ENCODE measurements at regions not wholly inside any gene's neighbourhood (a gene's known extent, or its start where the extent isn't known, plus 50 kb on each side); places are given as distances from the start of the nearest gene placed in this dataset.

DNA sequence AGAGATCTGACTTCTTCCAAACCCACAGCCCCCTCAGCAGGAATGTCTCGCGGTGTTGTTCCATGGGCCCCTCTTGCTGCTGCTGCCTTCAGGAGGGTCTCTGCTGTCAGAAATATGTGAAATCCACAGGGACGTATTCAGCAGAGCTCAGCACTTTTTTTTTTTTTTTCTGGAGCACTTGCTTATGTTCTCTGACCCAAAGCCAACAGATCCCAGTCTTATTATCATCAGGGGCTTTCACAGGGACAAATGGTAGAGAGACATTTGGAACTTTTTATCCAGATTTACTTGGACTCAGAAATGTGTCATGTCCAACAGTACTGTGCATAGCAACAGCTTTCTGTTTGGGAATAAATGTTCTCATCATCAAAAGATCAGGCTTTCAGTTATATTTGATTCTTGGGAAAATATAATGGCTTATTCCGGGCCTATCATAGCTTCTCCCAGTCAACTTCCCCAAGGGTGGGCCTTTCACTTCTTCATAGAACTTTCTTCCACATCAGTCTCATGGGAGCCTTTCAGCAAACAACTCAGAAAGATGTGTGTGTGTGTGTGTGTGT lies 332.7 kb downstream of the ZNF536 start:
- no peak overlapping the region for H2AFZ ChIP-seq
- no peaks in the 10 kb centered on the region for H4K20me1 ChIP-seq (replicated peaks; ENCODE audit: insufficient read depth)
- Mint-ChIP-seq H3K4me3 (no peak overlapping the region), H3K27me3 (ENCODE audit: insufficient read depth, low read depth, poor library complexity) (peaks cover 1% of the 10 kb centered on the region), H3K27ac (no peak overlapping the region), H3K4me1 (no peaks in the 10 kb centered on the region), H3K9me3 (no peaks in the 10 kb centered on the region), H3K36me3 (ENCODE audit: low read depth) (no peaks in the 10 kb centered on the region)
- no peak overlapping the region for H3K4me3 ChIP-seq
- DNase-seq (ENCODE audit: low spot score) (no peak), ATAC-seq (no peak)
- H3K4me1 ChIP-seq (ENCODE audit: insufficient read depth) = no peaks in the 10 kb centered on the region
- no peaks in the 10 kb centered on the region for H3K36me3 ChIP-seq (ENCODE audit: insufficient read depth)
- no peaks in the 10 kb centered on the region for H3K27me3 ChIP-seq (ENCODE audit: insufficient read depth)
- no peak overlapping the region for H3K4me2 ChIP-seq
- TF ChIP-seq POLR2AphosphoS5 (IDR thresholded peaks at IDR 0.05; ENCODE audit: low read depth) (no peak), ZNF331 (CRISPR knock-in tag; IDR thresholded peaks at IDR 0.05; ENCODE audit: low read depth) (no peak), STAT1 (IDR thresholded peaks at IDR 0.05; ENCODE audit: unreplicated experiment) (no peak), EZH2 (IDR thresholded peaks at IDR 0.05; ENCODE audit: low read depth, unreplicated experiment) (no peak), JUNB (IDR thresholded peaks at IDR 0.05; ENCODE audit: unreplicated experiment) (no peak), ZNF114 (CRISPR knock-in tag; IDR thresholded peaks at IDR 0.05) (no peak), NANOG (IDR thresholded peaks at IDR 0.05; ENCODE audit: borderline replicate concordance) (no peak), REST (IDR thresholded peaks at IDR 0.05; ENCODE audit: unreplicated experiment) (no peak), CTCF (conservative IDR thresholded peaks at IDR 0.05; ENCODE audit: low read depth in 2 of 2) (no peak), ETS1 (IDR thresholded peaks at IDR 0.05) (no peak), CREB1 (CRISPR knock-in tag; IDR thresholded peaks at IDR 0.05; ENCODE audit: low read depth) (no peak), EZH2phosphoT487 (IDR thresholded peaks at IDR 0.05; ENCODE audit: unreplicated experiment) (no peak)
- TF ChIP-seq, protein P1, sequence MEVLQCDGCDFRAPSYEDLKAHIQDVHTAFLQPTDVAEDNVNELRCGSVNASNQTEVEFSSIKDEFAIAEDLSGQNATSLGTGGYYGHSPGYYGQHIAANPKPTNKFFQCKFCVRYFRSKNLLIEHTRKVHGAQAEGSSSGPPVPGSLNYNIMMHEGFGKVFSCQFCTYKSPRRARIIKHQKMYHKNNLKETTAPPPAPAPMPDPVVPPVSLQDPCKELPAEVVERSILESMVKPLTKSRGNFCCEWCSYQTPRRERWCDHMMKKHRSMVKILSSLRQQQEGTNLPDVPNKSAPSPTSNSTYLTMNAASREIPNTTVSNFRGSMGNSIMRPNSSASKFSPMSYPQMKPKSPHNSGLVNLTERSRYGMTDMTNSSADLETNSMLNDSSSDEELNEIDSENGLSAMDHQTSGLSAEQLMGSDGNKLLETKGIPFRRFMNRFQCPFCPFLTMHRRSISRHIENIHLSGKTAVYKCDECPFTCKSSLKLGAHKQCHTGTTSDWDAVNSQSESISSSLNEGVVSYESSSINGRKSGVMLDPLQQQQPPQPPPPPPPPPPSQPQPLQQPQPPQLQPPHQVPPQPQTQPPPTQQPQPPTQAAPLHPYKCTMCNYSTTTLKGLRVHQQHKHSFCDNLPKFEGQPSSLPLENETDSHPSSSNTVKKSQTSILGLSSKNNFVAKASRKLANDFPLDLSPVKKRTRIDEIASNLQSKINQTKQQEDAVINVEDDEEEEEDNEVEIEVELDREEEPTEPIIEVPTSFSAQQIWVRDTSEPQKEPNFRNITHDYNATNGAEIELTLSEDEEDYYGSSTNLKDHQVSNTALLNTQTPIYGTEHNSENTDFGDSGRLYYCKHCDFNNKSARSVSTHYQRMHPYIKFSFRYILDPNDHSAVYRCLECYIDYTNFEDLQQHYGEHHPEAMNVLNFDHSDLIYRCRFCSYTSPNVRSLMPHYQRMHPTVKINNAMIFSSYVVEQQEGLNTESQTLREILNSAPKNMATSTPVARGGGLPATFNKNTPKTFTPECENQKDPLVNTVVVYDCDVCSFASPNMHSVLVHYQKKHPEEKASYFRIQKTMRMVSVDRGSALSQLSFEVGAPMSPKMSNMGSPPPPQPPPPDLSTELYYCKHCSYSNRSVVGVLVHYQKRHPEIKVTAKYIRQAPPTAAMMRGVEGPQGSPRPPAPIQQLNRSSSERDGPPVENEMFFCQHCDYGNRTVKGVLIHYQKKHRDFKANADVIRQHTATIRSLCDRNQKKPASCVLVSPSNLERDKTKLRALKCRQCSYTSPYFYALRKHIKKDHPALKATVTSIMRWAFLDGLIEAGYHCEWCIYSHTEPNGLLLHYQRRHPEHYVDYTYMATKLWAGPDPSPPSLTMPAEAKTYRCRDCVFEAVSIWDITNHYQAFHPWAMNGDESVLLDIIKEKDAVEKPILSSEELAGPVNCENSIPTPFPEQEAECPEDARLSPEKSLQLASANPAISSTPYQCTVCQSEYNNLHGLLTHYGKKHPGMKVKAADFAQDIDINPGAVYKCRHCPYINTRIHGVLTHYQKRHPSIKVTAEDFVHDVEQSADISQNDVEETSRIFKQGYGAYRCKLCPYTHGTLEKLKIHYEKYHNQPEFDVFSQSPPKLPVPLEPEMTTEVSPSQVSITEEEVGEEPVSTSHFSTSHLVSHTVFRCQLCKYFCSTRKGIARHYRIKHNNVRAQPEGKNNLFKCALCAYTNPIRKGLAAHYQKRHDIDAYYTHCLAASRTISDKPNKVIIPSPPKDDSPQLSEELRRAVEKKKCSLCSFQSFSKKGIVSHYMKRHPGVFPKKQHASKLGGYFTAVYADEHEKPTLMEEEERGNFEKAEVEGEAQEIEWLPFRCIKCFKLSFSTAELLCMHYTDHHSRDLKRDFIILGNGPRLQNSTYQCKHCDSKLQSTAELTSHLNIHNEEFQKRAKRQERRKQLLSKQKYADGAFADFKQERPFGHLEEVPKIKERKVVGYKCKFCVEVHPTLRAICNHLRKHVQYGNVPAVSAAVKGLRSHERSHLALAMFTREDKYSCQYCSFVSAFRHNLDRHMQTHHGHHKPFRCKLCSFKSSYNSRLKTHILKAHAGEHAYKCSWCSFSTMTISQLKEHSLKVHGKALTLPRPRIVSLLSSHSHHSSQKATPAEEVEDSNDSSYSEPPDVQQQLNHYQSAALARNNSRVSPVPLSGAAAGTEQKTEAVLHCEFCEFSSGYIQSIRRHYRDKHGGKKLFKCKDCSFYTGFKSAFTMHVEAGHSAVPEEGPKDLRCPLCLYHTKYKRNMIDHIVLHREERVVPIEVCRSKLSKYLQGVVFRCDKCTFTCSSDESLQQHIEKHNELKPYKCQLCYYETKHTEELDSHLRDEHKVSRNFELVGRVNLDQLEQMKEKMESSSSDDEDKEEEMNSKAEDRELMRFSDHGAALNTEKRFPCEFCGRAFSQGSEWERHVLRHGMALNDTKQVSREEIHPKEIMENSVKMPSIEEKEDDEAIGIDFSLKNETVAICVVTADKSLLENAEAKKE (CRISPR knock-in tag; IDR thresholded peaks at IDR 0.05) = no peak
- H3K9me2 ChIP-seq (ENCODE audit: insufficient read depth) = no peaks in the 10 kb centered on the region
- H3F3A ChIP-seq (replicated peaks; ENCODE audit: low read depth) = no peaks in the 10 kb centered on the region
- no peak overlapping the region for H3K27ac ChIP-seq (ENCODE audit: low read depth)
- no peaks in the 10 kb centered on the region for H3K79me2 ChIP-seq (replicated peaks; ENCODE audit: insufficient read depth)
